GM12878 (cell line): ENCODE measurements at regions not wholly inside any gene's neighbourhood (a gene's known extent, or its start where the extent isn't known, plus 50 kb on each side); places are given as distances from the start of the nearest gene placed in this dataset.

Source experiments
- ATAC-seq: fragments of 200-7000 bp; cut with Tn5 transposase; 3 replicates; pipeline ENCODE4 v1.9.1; 2020; ENCODE audit warnings: mild to moderate bottlenecking, moderate library complexity
- BruUV-seq: library from RNA; stranded (reverse); fragments of 400-500 nt; replicated peaks from 2 replicates; lab custom pipeline; 2021; lab: Mats Ljungman, UMichigan
- CTCF ChIA-PET: fragments of 300-600 bp; sonication (Branson Sonifier 250); formaldehyde crosslinking; extraction: SDS; loops from one replicate; lab custom pipeline; 2021; ENCODE audit warnings: inconsistent platforms; lab: Yijun Ruan, JAX
- POLR2A ChIA-PET: fragments of 350-600 bp; formaldehyde crosslinking; extraction: SDS; loops from one replicate; lab custom pipeline; 2021; ENCODE audit warnings: inconsistent platforms; lab: Charles Lee
- RAD21 ChIA-PET: fragments of 300-600 bp; sonication (Branson Sonifier 250); formaldehyde crosslinking; loops from one replicate; lab custom pipeline; 2023; ENCODE audit warnings: antibody characterized with exemption; ENCODE audit not compliant: unreplicated experiment; lab: Charles Lee
- SMC1A ChIA-PET: fragments of 300-600 bp; sonication (Branson Sonifier 250); formaldehyde crosslinking; loops from one replicate; lab custom pipeline; 2023; ENCODE audit not compliant: unreplicated experiment, uncharacterized antibody; lab: Charles Lee
- DNase-seq: peaks from one replicate; pipeline ENCODE4 v3.0.0-alpha.2; 2011; ENCODE audit warnings: low read depth, low spot score
- FAIRE-seq: peaks from 3 replicates; lab custom pipeline; 2011; peaks lifted over from hg19 to GRCh38; lab: Jason Lieb, UNC
- H2AFZ ChIP-seq: 2 replicates; pipeline ENCODE4 v1.6.0; 2011; ENCODE audit warnings: low read depth, low read length, control low read depth; ENCODE audit not compliant: control insufficient read depth
- H3K27ac ChIP-seq: 2 replicates; pipeline ENCODE4 v1.5.1; 2011; ENCODE audit warnings: control low read depth; ENCODE audit not compliant: control insufficient read depth, insufficient read depth
- H3K27me3 ChIP-seq, 2 experiments: replicated peaks in 1 of 2; 2 replicates each; pipeline versions ENCODE4 v1.6.0 to v1.6.1; 2011; ENCODE audit warnings: low read length in 1 of 2; ENCODE audit not compliant: control insufficient read depth in 2 of 2, insufficient read depth in 2 of 2
- H3K36me3 ChIP-seq, 2 experiments: 2 replicates each; pipeline ENCODE4 v1.5.1; 2011; ENCODE audit warnings: low read length in 1 of 2; ENCODE audit not compliant: control insufficient read depth in 2 of 2, insufficient read depth in 2 of 2
- H3K4me1 ChIP-seq: 2 replicates; pipeline ENCODE4 v1.6.1; 2011; ENCODE audit warnings: mild to moderate bottlenecking, low read length, moderate library complexity, mixed read lengths; ENCODE audit not compliant: control insufficient read depth, insufficient read depth
- H3K4me2 ChIP-seq: 2 replicates; pipeline ENCODE4 v1.6.0; 2011; ENCODE audit warnings: control low read depth; ENCODE audit not compliant: control insufficient read depth, insufficient read depth
- H3K4me3 ChIP-seq: fragments of 200-600 bp; sonication (generic); 2 replicates; pipeline ENCODE4 v1.5.1; 2016
- H3K79me2 ChIP-seq: 2 replicates; pipeline ENCODE4 v1.6.0; 2011; ENCODE audit warnings: low read length; ENCODE audit not compliant: control insufficient read depth, insufficient read depth
- H3K9ac ChIP-seq: 2 replicates; pipeline ENCODE4 v1.8.0; 2011; ENCODE audit warnings: low read length, control low read depth, mixed read lengths; ENCODE audit not compliant: control insufficient read depth, insufficient read depth
- H3K9me3 ChIP-seq: replicated peaks from 3 replicates; pipeline ENCODE4 v1.5.1; 2011; ENCODE audit warnings: mild to moderate bottlenecking, low read length; ENCODE audit not compliant: control insufficient read depth, insufficient read depth
- H4K20me1 ChIP-seq: 2 replicates; pipeline ENCODE4 v1.6.0; 2011; ENCODE audit not compliant: control insufficient read depth, insufficient read depth
- BHLHE40 ChIP-seq, 2 experiments: fragments of 450-650 bp in 1 of 2; IDR thresholded peaks; 2 replicates each; pipeline ENCODE4 v1.6.1; 2011 to 2017; ENCODE audit warnings: low read depth in 2 of 2, borderline replicate concordance in 1 of 2, improper control_type of control experiment in 1 of 2, low read length in 1 of 2, mild to moderate bottlenecking in 1 of 2
- CBFB ChIP-seq: IDR thresholded peaks from 2 replicates; pipeline ENCODE4 v1.6.1; 2016; ENCODE audit warnings: antibody characterized with exemption, low read depth
- DPF2 ChIP-seq: fragments of 450-650 bp; IDR thresholded peaks from 2 replicates; pipeline ENCODE4 v1.6.1; 2017; ENCODE audit warnings: mild to moderate bottlenecking
- EP300 ChIP-seq, 2 experiments: fragments of 150-350 bp in 1 of 2; IDR thresholded peaks; 2 replicates each; pipeline ENCODE4 v1.6.1; 2011 to 2012; ENCODE audit warnings: low read depth in 2 of 2, low read length in 2 of 2, borderline replicate concordance in 1 of 2, improper control_type of control experiment in 1 of 2, inconsistent platforms in 1 of 2; ENCODE audit not compliant: control insufficient read depth in 1 of 2
- IRF5 ChIP-seq: fragments of 450-650 bp; IDR thresholded peaks from 2 replicates; pipeline ENCODE4 v1.6.1; 2017; ENCODE audit warnings: borderline replicate concordance
- JUNB ChIP-seq: IDR thresholded peaks from 2 replicates; pipeline ENCODE4 v1.6.1; 2016; ENCODE audit warnings: antibody characterized with exemption, mild to moderate bottlenecking
- MYB ChIP-seq: fragments of 150-350 bp; IDR thresholded peaks from 2 replicates; pipeline ENCODE4 v1.6.1; 2014; ENCODE audit warnings: mild to moderate bottlenecking, low read depth, low read length, borderline replicate concordance
- NFYA ChIP-seq: IDR thresholded peaks from 2 replicates; pipeline ENCODE4 v1.6.1; 2011; ENCODE audit warnings: low read depth, mild to moderate bottlenecking, low read length, improper control_type of control experiment, borderline replicate concordance
- PAX5 ChIP-seq: IDR thresholded peaks from 2 replicates; pipeline ENCODE4 v1.6.1; 2011; ENCODE audit warnings: low read depth, low read length, borderline replicate concordance
- PAX8 ChIP-seq: fragments of 450-650 bp; IDR thresholded peaks from 2 replicates; pipeline ENCODE4 v1.6.1; 2017; ENCODE audit warnings: mild to moderate bottlenecking, moderate library complexity
- POU2F2 ChIP-seq: IDR thresholded peaks from 3 replicates; pipeline ENCODE4 v1.6.1; 2011; ENCODE audit warnings: low read depth, mild to moderate bottlenecking, low read length, borderline replicate concordance
- RCOR1 ChIP-seq: conservative IDR thresholded peaks from 2 replicates; pipeline ENCODE4 v1.6.1; 2012; ENCODE audit warnings: low read depth, low read length, improper control_type of control experiment
- SRF ChIP-seq, 2 experiments: IDR thresholded peaks; 2 replicates each; pipeline ENCODE4 v1.6.1; 2011; ENCODE audit warnings: low read depth in 2 of 2, low read length in 2 of 2, mild to moderate bottlenecking in 1 of 2, moderate library complexity in 1 of 2
- YBX1 ChIP-seq: fragments of 450-650 bp; IDR thresholded peaks from 2 replicates; pipeline ENCODE4 v1.6.1; 2016; ENCODE audit warnings: antibody characterized with exemption
- ZBED1 ChIP-seq: IDR thresholded peaks from 2 replicates; pipeline ENCODE4 v1.6.1; 2016; ENCODE audit warnings: borderline replicate concordance
- ZNF24 ChIP-seq: fragments of 450-650 bp; IDR thresholded peaks from 2 replicates; pipeline ENCODE4 v1.6.1; 2017; ENCODE audit warnings: antibody characterized with exemption, mild to moderate bottlenecking
- WGBS: methylation state at CpG from one replicate; pipeline ENCODE4 v1.1.6; 2016; ENCODE audit warnings: low lambda C conversion rate; ENCODE audit not compliant: insufficient replicate concordance, insufficient coverage; ENCODE audit errors: missing lambda C conversion rate; 5-methylcytosine and 5-hydroxymethylcytosine counted together
- in situ Hi-C: fragments of 300-500 bp; cut with MboI; formaldehyde crosslinking; loops from 9 replicates; pipeline ENCODE4 v1.14.3; 2018; ENCODE audit warnings: mixed read lengths
- intact Hi-C: fragments of 100-400 bp; cut with micrococcal nuclease; formaldehyde crosslinking; loops from one replicate; pipeline ENCODE4 v1.14.2; 2022; ENCODE audit not compliant: unreplicated experiment

GRCh38 chr2:225766431-225766830, 366.9 kb downstream of the NYAP2 start (continued):
- TF ChIP-seq ZNF24, result no peak
- TF ChIP-seq EP300 (IDR thresholded peaks at IDR 0.05; ENCODE audit: borderline replicate concordance in 1 of 2, control insufficient read depth in 1 of 2, low read depth in 2 of 2, low read length in 2 of 2), result no peak
- no peak for TF ChIP-seq POU2F2
- TF ChIP-seq, all 136 proteins: peak for 0

DNA sequence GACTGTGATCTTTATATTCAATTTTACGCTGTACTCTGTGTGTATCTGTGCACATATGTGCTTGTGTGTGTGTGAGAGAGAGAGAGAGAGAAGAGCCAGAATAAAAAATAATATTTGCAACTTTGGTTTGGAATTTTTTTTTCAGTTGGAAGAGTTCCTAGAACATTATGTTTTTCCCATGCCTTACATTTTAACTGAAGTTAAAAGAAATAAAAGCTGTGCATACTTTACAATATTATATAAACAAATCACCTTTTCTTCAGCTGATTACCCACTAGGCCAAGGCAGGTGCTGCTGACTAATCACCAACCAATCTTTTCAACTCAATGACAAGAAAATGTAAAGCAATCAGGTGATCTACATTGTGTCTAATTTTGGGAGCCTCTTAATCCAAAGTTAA, 366.3 kb downstream of the NYAP2 start:
- ChIA-PET CTCF (interaction anchor here (0.6 kb wide), 1 partner anchor 24 kb away, joined by 3 read pairs; no protein-coding TSS in a partner anchor), SMC1A (no interaction called here), RAD21 (no interaction called here), POLR2A (no interaction called here)
- TF ChIP-seq NFYA (no peak), ZBED1 (no peak), JUNB (no peak), IRF5 (no peak), CBFB (no peak), SRF (IDR thresholded peaks at IDR 0.05; ENCODE audit: low read depth in 2 of 2, low read length in 2 of 2) (no peak), RCOR1 (no peak), PAX8 (no peak), PAX5 (no peak), DPF2 (no peak), YBX1 (no peak), BHLHE40 (IDR thresholded peaks at IDR 0.05; ENCODE audit: borderline replicate concordance in 1 of 2, low read depth in 2 of 2, low read length in 1 of 2) (no peak), MYB (no peak)
- no TSS peak for BruUV-seq
- H4K20me1 ChIP-seq, result no peaks in the 10 kb centered on the region
- WGBS, result 0% methylated on average over 1 of the region's 1 CpG
- FAIRE-seq (no peak), DNase-seq (no peak), ATAC-seq (no peak)
- no peak overlapping the region for H3K4me3 ChIP-seq
- intact Hi-C loops, result no loop called here
- H3K79me2 ChIP-seq, result no peaks in the 10 kb centered on the region
- no peaks in the 10 kb centered on the region for H3K36me3 ChIP-seq
- no peak overlapping the region for H3K27ac ChIP-seq
- H3K4me2 ChIP-seq, result no peak overlapping the region
- no peaks in the 10 kb centered on the region for H3K9me3 ChIP-seq
- H3K9ac ChIP-seq, result no peak overlapping the region
- H2AFZ ChIP-seq, result no peak overlapping the region
- no peaks in the 10 kb centered on the region; a peak in 1 of 4 replicates for H3K27me3 ChIP-seq
- in situ Hi-C loops, result no loop called here
- no peaks in the 10 kb centered on the region for H3K4me1 ChIP-seq
